SK-N-SH (cell line): ENCODE measurements at regions not wholly inside any gene's neighbourhood (a gene's known extent, or its start where the extent isn't known, plus 50 kb on each side); places are given as distances from the start of the nearest gene placed in this dataset.

ENCODE experiments used
- ELF1 ChIP-seq: IDR thresholded peaks from 2 replicates; pipeline ENCODE4 v1.4.0; 2012
- EP300 ChIP-seq, 2 experiments: IDR thresholded peaks; 2 replicates each; pipeline versions ENCODE4 v1.4.0 to v1.6.1; 2012; ENCODE audit warnings: borderline replicate concordance in 1 of 2, low read depth in 1 of 2, low read length in 1 of 2
- FOSL2 ChIP-seq: IDR thresholded peaks from 2 replicates; pipeline ENCODE4 v1.4.0; 2012; ENCODE audit warnings: low read depth, mild to moderate bottlenecking, moderate library complexity, borderline replicate concordance
- GABPA ChIP-seq: IDR thresholded peaks from 2 replicates; pipeline ENCODE4 v1.4.0; 2012; ENCODE audit warnings: low read depth, mild to moderate bottlenecking
- JUND ChIP-seq: IDR thresholded peaks from 2 replicates; pipeline ENCODE4 v1.4.0; 2012
- MAX ChIP-seq: IDR thresholded peaks from 2 replicates; pipeline ENCODE4 v1.4.0; 2012; ENCODE audit warnings: low read depth
- RAD21 ChIP-seq: IDR thresholded peaks from 2 replicates; pipeline ENCODE4 v1.6.1; 2012; ENCODE audit warnings: mild to moderate bottlenecking, low read length
- REST ChIP-seq: IDR thresholded peaks from 2 replicates; pipeline ENCODE4 v1.6.1; 2012; ENCODE audit warnings: mild to moderate bottlenecking, low read depth, low read length, moderate library complexity
- TAF1 ChIP-seq: IDR thresholded peaks from 2 replicates; pipeline ENCODE4 v1.6.1; 2012; ENCODE audit warnings: low read depth, mild to moderate bottlenecking, low read length, moderate library complexity, borderline replicate concordance
- USF2 ChIP-seq: fragments of 150-350 bp; IDR thresholded peaks from 2 replicates; pipeline ENCODE4 v1.6.1; 2017; ENCODE audit warnings: antibody characterized with exemption, low read length, low read depth, borderline replicate concordance
- TF ChIP-seq, protein P1 (sequence below): fragments of 200-600 bp; sonication (generic); IDR thresholded peaks from 2 replicates; pipeline ENCODE4 v1.6.1; 2017; ENCODE audit warnings: antibody characterized with exemption, mild to moderate bottlenecking, moderate library complexity

DNA sequence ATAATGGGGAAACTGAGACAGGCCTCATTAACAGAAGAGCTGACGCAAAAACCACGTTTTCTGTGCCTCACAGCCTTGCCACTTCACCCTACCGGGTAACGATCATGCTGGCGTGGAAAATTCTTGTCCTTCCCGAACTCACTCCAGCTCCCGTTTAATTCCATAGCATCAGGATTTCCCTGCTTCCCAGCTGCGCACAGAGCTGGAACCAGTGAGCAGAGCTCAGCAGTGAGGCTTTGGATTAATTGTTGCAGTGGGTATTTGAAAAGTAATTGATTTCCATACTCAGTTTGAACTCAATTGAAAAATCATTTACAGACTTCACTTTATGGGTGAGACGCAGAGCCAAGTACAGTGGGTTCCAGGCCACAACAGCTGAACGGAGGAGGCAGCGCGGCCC, 199.0 kb upstream of the ADAMTS16 start:
- TF ChIP-seq, protein P1, sequence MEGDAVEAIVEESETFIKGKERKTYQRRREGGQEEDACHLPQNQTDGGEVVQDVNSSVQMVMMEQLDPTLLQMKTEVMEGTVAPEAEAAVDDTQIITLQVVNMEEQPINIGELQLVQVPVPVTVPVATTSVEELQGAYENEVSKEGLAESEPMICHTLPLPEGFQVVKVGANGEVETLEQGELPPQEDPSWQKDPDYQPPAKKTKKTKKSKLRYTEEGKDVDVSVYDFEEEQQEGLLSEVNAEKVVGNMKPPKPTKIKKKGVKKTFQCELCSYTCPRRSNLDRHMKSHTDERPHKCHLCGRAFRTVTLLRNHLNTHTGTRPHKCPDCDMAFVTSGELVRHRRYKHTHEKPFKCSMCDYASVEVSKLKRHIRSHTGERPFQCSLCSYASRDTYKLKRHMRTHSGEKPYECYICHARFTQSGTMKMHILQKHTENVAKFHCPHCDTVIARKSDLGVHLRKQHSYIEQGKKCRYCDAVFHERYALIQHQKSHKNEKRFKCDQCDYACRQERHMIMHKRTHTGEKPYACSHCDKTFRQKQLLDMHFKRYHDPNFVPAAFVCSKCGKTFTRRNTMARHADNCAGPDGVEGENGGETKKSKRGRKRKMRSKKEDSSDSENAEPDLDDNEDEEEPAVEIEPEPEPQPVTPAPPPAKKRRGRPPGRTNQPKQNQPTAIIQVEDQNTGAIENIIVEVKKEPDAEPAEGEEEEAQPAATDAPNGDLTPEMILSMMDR: no peak
- TF ChIP-seq USF2: no peak
- TF ChIP-seq MAX: no peak
- no peak for TF ChIP-seq JUND
- TF ChIP-seq RAD21: no peak
- no peak for TF ChIP-seq FOSL2
- no peak for TF ChIP-seq GABPA
- TF ChIP-seq TAF1: no peak
- no peak for TF ChIP-seq ELF1
- no peak for TF ChIP-seq REST
- no peak for TF ChIP-seq EP300 (IDR thresholded peaks at IDR 0.05; ENCODE audit: borderline replicate concordance in 1 of 2, low read depth in 1 of 2, low read length in 1 of 2)
